Breast epithelium (tissue), 4 donors: ENCODE measurements at regions not wholly inside any gene's neighbourhood (a gene's known extent, or its start where the extent isn't known, plus 50 kb on each side); places are given as distances from the start of the nearest gene placed in this dataset.
"Not testable (repeated sequence)": the region's sequence is repeated elsewhere in the genome, so short reads cannot be mapped to it uniquely, and the experiment has no call there.

ENCODE experiments used
- DNase-seq, 2 donors: peaks; one replicate each; pipeline ENCODE4 v3.0.0-alpha.2; 2019; ENCODE audit warnings: low spot score in 2 of 2
- H3K27ac ChIP-seq, 2 donors: fragments of 200-600 bp; sonication (generic) in 1 of 2; one replicate each; pipeline ENCODE4 v1.5.1; 2016 to 2019; ENCODE audit warnings: mild to moderate bottlenecking in 1 of 2
- H3K27me3 ChIP-seq, 2 donors: fragments of 200-600 bp; sonication (generic) in 1 of 2; one replicate each; pipeline versions ENCODE4 v1.5.1 to v1.6.0; 2017 to 2019; ENCODE audit warnings: control low read depth in 1 of 2, mild to moderate bottlenecking in 1 of 2
- H3K36me3 ChIP-seq: fragments of 200-600 bp; one replicate; pipeline ENCODE4 v1.5.1; 2019
- H3K4me1 ChIP-seq, 2 donors: fragments of 200-600 bp; sonication (generic); one replicate each; pipeline ENCODE4 v1.5.1; 2016 to 2019; ENCODE audit warnings: control low read depth in 1 of 2
- H3K4me3 ChIP-seq, 3 donors: fragments of 200-600 bp; sonication (generic); 1 replicate in 2 of 3; 2 replicates in 1 of 3; pipeline ENCODE4 v1.5.1; 2016 to 2019; ENCODE audit warnings: mild to moderate bottlenecking in 3 of 3, moderate library complexity in 2 of 3
- H3K9me3 ChIP-seq, 2 donors: fragments of 200-600 bp; sonication (generic) in 1 of 2; one replicate each; pipeline ENCODE4 v1.5.1; 2016 to 2019; ENCODE audit warnings: control low read depth in 1 of 2
- CTCF ChIP-seq, 3 donors: fragments of 450-650 bp; IDR thresholded peaks; one replicate each; pipeline ENCODE4 v1.5.1; 2016 to 2017; ENCODE audit warnings: antibody characterized with exemption in 3 of 3, mild to moderate bottlenecking in 3 of 3, moderate library complexity in 3 of 3
- POLR2A ChIP-seq: fragments of 450-650 bp; IDR thresholded peaks from one replicate; pipeline ENCODE4 v1.6.1; 2016; ENCODE audit warnings: antibody characterized with exemption, mild to moderate bottlenecking, moderate library complexity
- POLR2AphosphoS5 ChIP-seq, 3 donors: sonication (generic); formaldehyde crosslinking; IDR thresholded peaks; one replicate each; pipeline ENCODE4 v1.6.1; 2017; ENCODE audit warnings: antibody characterized with exemption in 3 of 3
- intact Hi-C: fragments of 100-400 bp; cut with DNase I; formaldehyde crosslinking; loops from one replicate; pipeline ENCODE4 v1.15.1; 2023; ENCODE audit warnings: low total_unique reads

- not testable (repeated sequence) for H3K27ac ChIP-seq
Measured at GRCh38 chr17:64790690-64791089, 128.6 kb upstream of the SMURF2 start.

DNA sequence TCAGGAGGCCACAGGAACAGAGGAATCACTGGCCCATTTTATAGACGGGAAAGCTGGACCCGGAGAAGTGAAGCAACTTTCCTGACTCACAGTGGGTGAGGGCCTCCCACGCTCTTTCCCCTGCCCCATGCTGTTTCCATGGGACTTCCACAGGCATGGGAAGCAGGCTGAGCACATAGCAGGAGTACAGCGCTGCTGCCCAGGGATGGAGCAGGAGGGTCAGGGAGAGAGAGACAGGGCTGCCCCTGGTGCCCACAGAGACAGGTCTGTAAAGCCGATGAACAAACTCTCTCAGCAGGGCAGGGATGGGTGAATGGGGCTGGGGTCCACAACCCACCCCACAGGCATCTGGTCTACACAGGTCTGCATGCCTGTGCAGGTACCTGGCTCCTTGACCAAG, 128.1 kb upstream of the SMURF2 start:
- H3K27ac ChIP-seq, H3K4me3 ChIP-seq, H3K9me3 ChIP-seq, H3K36me3 ChIP-seq, H3K27me3 ChIP-seq, intact Hi-C loops, H3K4me1 ChIP-seq: not testable (repeated sequence)
- peak in 1 of 2 donors; percentile 31 for DNase-seq

More at GRCh38 chr17:64790690-64791089, 128.6 kb upstream of the SMURF2 start:
- H3K4me3 ChIP-seq, intact Hi-C loops, H3K36me3 ChIP-seq, H3K4me1 ChIP-seq, H3K27me3 ChIP-seq, H3K9me3 ChIP-seq: not testable (repeated sequence)
- peak in 1 of 2 donors; percentile 15 for DNase-seq

DNA sequence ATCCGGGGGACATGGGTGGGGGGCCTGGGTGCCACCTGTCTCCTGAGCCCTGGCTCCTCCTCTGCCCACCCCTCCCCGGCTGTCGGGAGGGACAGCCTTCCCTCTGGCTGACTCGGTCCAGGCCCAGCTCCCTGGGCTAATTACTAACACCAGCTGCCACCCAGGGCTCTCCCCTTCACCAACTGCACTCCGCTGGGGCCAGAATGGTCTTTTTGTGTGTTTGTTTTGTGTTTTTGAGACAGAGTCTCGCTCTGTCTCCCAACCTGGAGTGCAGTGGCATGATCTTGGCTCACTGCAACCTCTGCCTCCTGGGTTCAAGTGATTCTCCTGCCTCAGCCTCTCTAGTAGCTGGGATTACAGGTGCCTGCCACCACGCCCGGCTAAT, 126.9 kb upstream of the SMURF2 start:
- H3K9me3 ChIP-seq, intact Hi-C loops, H3K27me3 ChIP-seq, H3K36me3 ChIP-seq, H3K4me1 ChIP-seq, H3K4me3 ChIP-seq, H3K27ac ChIP-seq: not testable (repeated sequence)
- DNase-seq, result peak in 1 of 2 donors; percentile 28

- no peaks in the 10 kb centered on the region for H3K4me1 ChIP-seq
- TF ChIP-seq POLR2A (no peak), POLR2AphosphoS5 (IDR thresholded peaks at IDR 0.05) (no peak), CTCF (IDR thresholded peaks at IDR 0.05) (no peak)
- DNase-seq, result peak in 1 of 2 donors; percentile 36
- intact Hi-C loops, result no loop called here
- H3K27me3 ChIP-seq, result no peaks in the 10 kb centered on the region
- H3K27ac ChIP-seq, result no peak overlapping the region
- no peaks in the 10 kb centered on the region for H3K36me3 ChIP-seq
- no peaks in the 10 kb centered on the region for H3K9me3 ChIP-seq
- no peak overlapping the region for H3K4me3 ChIP-seq
Measured at GRCh38 chr17:64788286-64789060, 126.4 kb upstream of the SMURF2 start.

GRCh38 chr17:64787921-64788271, 125.8 kb upstream of the SMURF2 start:
- intact Hi-C loops, result no loop called here
- Histone ChIP-seq H3K27me3 (no peaks in the 10 kb centered on the region), H3K27ac (no peak overlapping the region), H3K4me3 (no peak overlapping the region), H3K36me3 (no peaks in the 10 kb centered on the region), H3K9me3 (no peaks in the 10 kb centered on the region), H3K4me1 (no peaks in the 10 kb centered on the region)
- no peak for TF ChIP-seq POLR2A
- no peak for TF ChIP-seq POLR2AphosphoS5 (IDR thresholded peaks at IDR 0.05)
- TF ChIP-seq CTCF (IDR thresholded peaks at IDR 0.05), result no peak
- DNase-seq, result no peak

DNA sequence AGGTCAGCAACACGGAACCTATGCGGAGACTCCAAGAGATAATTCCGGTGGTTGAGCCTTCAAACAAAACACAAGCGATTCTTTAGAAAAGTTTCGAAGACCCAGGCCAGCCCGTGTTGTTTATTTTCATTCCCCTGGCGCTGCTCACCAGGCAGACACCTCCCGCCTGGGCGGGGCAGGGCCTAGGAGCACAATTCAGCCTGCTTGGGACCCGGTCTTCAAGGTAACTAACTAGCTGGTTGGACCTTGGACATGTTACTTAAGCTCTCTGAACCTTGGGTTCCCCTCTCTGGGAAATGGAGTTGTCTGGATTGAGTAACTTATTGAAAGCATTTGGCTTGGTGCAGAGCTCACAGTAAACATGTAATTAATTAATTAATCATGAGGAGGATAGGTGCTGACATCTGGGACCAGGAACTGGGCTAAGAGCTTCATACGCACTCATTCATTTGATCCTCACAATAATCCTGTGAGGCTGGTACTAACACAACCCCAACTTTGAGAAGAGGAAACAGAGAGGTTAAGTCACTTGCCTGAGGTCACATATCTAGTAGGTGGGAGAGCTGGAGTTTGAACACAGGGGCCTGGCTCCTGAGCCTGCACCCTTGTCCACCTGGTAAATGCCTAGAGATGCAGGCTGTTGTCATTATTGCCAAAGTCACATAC, 125.3 kb upstream of the SMURF2 start:
- H3K9me3 ChIP-seq, result no peaks in the 10 kb centered on the region
- H3K4me3 ChIP-seq, result no peak overlapping the region
- no peak overlapping the region for H3K27ac ChIP-seq
- DNase-seq, result no peak
- no peaks in the 10 kb centered on the region for H3K27me3 ChIP-seq
- intact Hi-C loops, result no loop called here
- TF ChIP-seq CTCF (IDR thresholded peaks at IDR 0.05) (no peak), POLR2A (no peak), POLR2AphosphoS5 (IDR thresholded peaks at IDR 0.05) (no peak)
- no peaks in the 10 kb centered on the region for H3K36me3 ChIP-seq
- no peaks in the 10 kb centered on the region for H3K4me1 ChIP-seq
